ENCODE measurements at regions not wholly inside any gene's neighbourhood (a gene's known extent, or its start where the extent isn't known, plus 50 kb on each side); places are given as distances from the start of the nearest gene placed in this dataset.

DNA sequence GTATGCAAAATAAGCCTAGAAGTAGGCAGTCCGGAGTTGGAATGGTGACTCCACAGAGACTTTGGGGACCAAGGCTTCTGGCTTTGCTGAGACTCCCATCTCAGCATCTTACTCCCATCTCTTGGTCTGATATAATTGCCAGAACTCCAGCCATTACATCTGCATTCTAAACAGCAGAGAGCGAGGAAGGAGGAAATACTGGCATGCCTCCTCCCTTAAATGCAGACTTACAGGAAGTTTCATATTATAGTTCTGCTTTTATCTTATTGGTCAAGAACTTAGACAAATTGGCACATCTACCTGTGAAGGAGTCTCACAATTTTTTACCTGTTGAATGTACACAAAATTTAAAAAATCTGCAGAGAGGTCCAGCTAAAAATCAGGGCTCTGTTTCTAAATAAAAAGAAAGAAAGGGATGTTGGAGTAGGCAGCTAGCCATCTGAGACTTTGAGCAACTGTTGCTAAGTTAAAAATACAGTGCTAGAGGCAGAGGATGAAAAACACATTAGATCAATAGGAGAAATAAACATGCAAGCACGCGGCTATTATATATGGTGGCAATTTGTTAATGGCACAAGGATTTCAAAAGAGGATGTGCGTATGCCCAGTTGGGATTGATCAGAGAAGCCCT is 209.9 kb upstream of the HMGA2 start:
- Mint-ChIP-seq H3K9me3 (peaks cover 9% of the 10 kb centered on the region), H3K4me3 (no peak overlapping the region), H3K27me3 (peaks cover 5% of the 10 kb centered on the region), H3K4me1 (no peaks in the 10 kb centered on the region), H3K27ac (no peak overlapping the region), H3K36me3 (peaks cover 3% of the 10 kb centered on the region)
- ATAC-seq (ENCODE audit: low read depth), result no peak
- no peak for DNase-seq (ENCODE audit: low spot score in 2 of 2)

DNA sequence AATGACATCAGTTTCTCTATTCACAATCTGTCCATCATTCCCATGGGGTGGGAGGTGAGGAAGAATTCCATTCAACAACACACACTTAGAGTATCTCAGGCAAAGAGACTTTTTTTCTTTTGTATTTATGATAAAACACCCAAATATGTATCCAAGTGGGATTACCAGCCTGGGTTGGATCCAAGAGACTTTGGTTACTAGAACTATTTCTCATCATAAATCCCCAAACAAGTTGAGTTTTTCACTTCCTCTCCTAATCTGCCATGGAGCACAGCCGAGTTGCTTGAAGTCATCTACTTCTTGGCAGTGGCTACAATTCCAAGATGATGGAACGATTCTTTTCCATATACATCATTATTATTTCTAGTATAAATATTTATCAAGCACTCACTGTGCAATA is 209.2 kb upstream of the HMGA2 start:
- ATAC-seq (ENCODE audit: low read depth) (no peak), DNase-seq (ENCODE audit: low spot score in 2 of 2) (no peak)
- peaks cover 3% of the 10 kb centered on the region for H3K36me3 Mint-ChIP-seq
- no peak overlapping the region for H3K4me3 Mint-ChIP-seq
- H3K9me3 Mint-ChIP-seq, result peaks cover 9% of the 10 kb centered on the region
- H3K4me1 Mint-ChIP-seq, result no peaks in the 10 kb centered on the region
- H3K27ac Mint-ChIP-seq, result no peak overlapping the region
- H3K27me3 Mint-ChIP-seq, result peaks cover 5% of the 10 kb centered on the region

DNA sequence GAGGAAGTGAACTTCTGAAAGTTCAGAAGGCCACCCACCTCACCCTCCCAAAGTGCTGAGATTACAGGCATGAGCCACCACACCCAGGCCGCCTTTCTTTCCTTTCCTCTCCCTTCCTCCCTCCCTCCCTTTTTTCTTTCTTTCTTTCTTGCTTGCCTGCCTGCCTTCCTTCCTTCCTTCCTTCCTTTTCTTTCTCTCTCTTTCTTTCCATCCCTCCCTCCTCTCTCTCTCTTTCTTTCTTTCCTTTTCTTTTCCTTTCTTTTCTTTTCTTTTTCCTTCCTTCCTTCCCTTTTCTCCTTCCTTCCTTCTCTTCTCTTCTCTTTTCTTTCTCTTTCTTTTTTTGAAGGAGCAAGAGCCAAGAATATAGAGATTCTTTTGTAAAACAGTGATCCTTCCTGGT is 208.3 kb upstream of the HMGA2 start:
- H3K27ac Mint-ChIP-seq, result no peak overlapping the region
- H3K27me3 Mint-ChIP-seq, result peaks cover 5% of the 10 kb centered on the region
- ATAC-seq (ENCODE audit: low read depth) (no peak), DNase-seq (ENCODE audit: low spot score in 2 of 2) (no peak)
- peaks cover 3% of the 10 kb centered on the region for H3K36me3 Mint-ChIP-seq
- no peak overlapping the region for H3K4me3 Mint-ChIP-seq
- no peaks in the 10 kb centered on the region for H3K4me1 Mint-ChIP-seq
- H3K9me3 Mint-ChIP-seq, result peaks cover 9% of the 10 kb centered on the region

DNA sequence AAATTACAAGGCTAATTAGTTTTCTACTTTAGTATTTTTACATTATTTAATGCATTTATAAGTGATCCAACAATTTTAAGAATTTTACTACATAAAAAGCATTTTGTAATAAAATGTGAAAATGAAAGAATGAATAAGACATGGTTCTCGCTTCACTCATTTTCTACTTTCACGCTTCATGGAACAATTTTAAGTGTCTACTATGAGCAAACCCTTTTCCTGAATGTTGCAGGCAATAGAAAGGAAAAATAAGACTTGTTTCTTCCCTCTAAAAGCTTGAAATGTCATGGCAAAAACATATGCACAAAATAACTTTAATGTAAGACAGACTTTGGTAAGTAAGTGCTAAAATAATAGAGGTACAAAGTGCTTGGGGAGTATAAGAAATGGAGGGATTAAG is 205.7 kb upstream of the HMGA2 start:
- Mint-ChIP-seq H3K4me3 (no peak overlapping the region), H3K27me3 (peaks cover 6% of the 10 kb centered on the region), H3K36me3 (peaks cover 3% of the 10 kb centered on the region), H3K27ac (no peak overlapping the region), H3K4me1 (no peaks in the 10 kb centered on the region), H3K9me3 (peaks cover 6% of the 10 kb centered on the region)
- no peak for DNase-seq (ENCODE audit: low spot score in 2 of 2)
- ATAC-seq (ENCODE audit: low read depth), result no peak

DNA sequence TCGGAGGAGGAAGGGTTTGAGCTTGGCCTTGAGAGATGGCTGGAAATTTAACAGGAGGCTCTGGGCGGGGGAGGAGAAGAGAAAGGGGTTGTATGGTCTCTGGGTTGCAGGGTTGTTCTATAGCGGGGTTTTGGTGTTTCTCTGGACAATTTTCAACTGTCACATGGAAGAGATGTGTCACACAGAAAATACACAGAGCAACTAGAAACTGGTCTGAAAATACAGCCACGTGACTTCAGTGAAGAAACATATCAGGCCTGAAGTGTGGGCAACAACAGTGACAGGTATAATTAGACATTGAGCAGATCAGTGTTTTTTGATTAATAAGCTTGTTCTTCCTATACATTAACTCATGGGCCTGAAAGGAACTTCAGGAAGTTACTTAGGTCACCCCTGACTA is 205.3 kb upstream of the HMGA2 start:
- Mint-ChIP-seq H3K4me1 (no peaks in the 10 kb centered on the region), H3K27me3 (peaks cover 6% of the 10 kb centered on the region), H3K9me3 (peaks cover 6% of the 10 kb centered on the region), H3K4me3 (no peak overlapping the region), H3K36me3 (peaks cover 3% of the 10 kb centered on the region), H3K27ac (no peak overlapping the region)
- DNase-seq (ENCODE audit: low spot score in 2 of 2) (no peak), ATAC-seq (ENCODE audit: low read depth) (no peak)

DNA sequence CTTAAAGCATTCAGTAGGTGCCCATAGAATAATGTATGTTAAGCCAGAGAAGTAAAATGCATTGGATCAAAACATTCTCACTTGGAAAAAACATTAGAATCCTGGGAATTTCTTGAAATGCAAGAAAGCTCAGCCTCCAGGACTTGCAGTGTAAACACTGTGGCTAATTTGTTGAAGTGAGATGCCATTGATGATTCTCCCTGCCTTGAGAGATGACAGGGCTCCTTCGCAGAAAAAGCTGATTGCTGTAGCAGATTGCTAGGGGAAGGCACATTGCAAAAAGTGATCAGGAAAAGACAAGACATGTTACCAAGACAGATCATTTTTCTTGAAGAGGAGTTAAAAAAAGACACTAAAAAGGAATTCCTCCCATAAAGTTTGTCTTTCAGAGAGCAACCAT is 204.2 kb upstream of the HMGA2 start:
- Mint-ChIP-seq H3K27me3 (peaks cover 2% of the 10 kb centered on the region), H3K27ac (no peak overlapping the region), H3K4me3 (no peak overlapping the region), H3K9me3 (peaks cover 3% of the 10 kb centered on the region), H3K4me1 (no peaks in the 10 kb centered on the region), H3K36me3 (peaks cover 3% of the 10 kb centered on the region)
- DNase-seq (ENCODE audit: low spot score in 2 of 2), result no peak
- no peak for ATAC-seq (ENCODE audit: low read depth)

DNA sequence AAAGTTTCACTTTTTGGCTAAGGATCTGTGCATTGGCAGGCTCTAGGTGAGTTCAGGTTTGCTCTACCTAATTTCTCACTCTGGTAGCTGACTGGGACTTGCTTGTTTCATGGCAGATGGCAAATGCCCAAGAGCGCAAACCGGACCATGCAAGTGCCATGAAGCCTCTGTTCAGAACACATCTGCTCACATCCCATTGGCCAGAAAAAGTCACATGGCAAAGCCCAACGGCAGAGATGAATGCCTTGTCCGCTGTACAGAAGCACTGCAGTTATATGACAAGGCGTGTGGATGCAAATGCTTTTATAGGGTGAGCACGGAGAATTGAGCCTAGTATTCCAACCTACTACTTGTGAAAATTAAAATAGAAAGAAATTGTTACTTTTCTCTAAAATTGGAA is 202.2 kb upstream of the HMGA2 start:
- peaks cover 2% of the 10 kb centered on the region for H3K27me3 Mint-ChIP-seq
- ATAC-seq (ENCODE audit: low read depth) (no peak), DNase-seq (ENCODE audit: low spot score in 2 of 2) (no peak)
- H3K27ac Mint-ChIP-seq, result no peak overlapping the region
- H3K36me3 Mint-ChIP-seq, result no peaks in the 10 kb centered on the region
- H3K4me1 Mint-ChIP-seq, result no peaks in the 10 kb centered on the region
- no peak overlapping the region for H3K4me3 Mint-ChIP-seq
- H3K9me3 Mint-ChIP-seq, result peaks cover 3% of the 10 kb centered on the region

DNA sequence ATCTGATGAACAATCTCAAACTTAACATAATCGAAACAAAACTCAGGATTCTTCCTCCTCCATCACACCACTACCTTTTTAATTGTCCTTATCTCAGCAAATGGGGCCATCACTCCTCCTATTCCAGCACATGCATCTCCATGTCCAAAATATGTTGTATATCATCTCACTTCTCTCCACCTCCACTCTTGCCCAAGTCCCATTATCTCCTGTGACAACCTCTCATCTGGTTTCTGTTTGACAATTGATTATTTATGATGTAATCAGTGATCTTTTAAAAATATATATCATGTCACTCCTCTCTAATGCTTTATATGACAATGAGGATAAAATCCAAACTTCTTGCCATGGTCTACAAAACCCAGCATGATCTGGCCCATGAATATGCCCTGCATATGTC is 200.8 kb upstream of the HMGA2 start:
- Mint-ChIP-seq H3K27ac (no peak overlapping the region), H3K4me1 (no peaks in the 10 kb centered on the region), H3K36me3 (no peaks in the 10 kb centered on the region), H3K4me3 (no peak overlapping the region), H3K27me3 (peaks cover 2% of the 10 kb centered on the region), H3K9me3 (peaks cover 3% of the 10 kb centered on the region)
- ATAC-seq (ENCODE audit: low read depth) (no peak), DNase-seq (ENCODE audit: low spot score in 2 of 2) (no peak)

DNA sequence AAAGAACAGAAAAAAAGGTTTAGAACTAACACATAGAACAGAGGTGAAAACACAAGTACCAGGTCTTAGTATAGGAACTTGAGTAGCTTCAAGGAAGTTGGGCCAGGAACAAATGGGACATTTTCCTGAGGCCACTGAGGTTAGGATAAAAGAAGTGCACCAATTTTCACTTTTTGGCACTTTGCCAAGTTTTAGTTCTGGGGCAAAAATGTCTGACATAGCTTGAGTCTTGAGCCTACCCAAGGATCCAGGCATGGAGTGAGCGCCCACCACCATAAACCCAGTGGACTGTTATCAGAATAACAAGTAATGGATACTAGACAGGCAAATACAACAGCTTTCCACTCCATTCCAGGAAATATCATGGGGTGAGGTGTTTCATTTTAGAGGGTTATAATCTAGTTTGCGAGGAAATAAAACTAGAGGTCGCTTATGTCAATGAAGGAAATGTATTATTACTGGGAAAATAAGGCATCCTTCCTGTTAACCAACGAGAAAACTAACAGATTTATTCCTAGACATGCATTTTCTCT is 199.7 kb upstream of the HMGA2 start:
- Mint-ChIP-seq H3K4me1 (no peaks in the 10 kb centered on the region), H3K4me3 (no peak overlapping the region), H3K27me3 (peaks cover 2% of the 10 kb centered on the region), H3K9me3 (peaks cover 3% of the 10 kb centered on the region), H3K27ac (no peak overlapping the region), H3K36me3 (no peaks in the 10 kb centered on the region)
- ATAC-seq (ENCODE audit: low read depth), result no peak
- DNase-seq (ENCODE audit: low spot score in 2 of 2), result no peak

DNA sequence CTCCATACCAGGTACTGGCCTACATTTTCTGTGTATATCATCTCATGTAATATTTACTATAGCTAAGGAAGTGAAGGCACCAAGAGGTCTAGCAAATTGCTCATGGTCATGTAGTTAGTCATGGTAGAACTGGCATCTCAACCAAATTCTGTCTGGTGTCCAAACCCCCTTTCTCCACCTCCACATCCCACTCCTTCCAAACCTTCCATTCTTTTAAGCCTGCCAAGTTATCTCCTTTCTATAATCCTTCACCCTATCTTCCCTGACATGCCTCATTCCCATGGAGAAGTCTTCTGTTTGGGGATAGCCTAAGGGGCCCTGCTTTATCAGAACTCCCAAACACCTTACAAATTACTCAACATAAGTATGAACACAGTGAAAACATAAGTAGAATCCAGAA is 196.2 kb upstream of the HMGA2 start:
- Mint-ChIP-seq H3K36me3 (no peaks in the 10 kb centered on the region), H3K9me3 (peaks cover 4% of the 10 kb centered on the region), H3K27me3 (peaks cover 4% of the 10 kb centered on the region), H3K4me3 (no peak overlapping the region), H3K27ac (no peak overlapping the region), H3K4me1 (no peaks in the 10 kb centered on the region)
- no peak for ATAC-seq (ENCODE audit: low read depth)
- DNase-seq (ENCODE audit: low spot score in 2 of 2), result no peak

DNA sequence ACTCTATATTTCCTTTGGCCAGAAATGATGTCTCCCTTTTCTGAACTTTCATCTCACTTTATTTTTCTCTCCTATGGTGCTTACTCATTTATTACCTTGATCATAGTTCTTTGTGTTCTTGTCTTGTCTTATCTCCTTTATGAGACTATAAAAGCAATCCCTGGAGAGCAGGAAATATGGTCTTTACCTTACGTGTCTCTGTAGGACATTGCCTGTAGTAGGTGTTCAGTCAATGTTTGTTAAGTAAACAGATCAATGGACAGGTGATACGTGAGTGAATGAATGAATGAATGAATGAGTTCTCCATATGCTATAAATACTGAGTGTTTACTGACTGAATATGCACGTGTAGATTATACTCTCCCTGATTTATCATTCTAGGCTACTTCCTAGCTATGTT is 193.7 kb upstream of the HMGA2 start:
- Mint-ChIP-seq H3K27me3 (peaks cover 2% of the 10 kb centered on the region), H3K4me3 (no peak overlapping the region), H3K9me3 (peaks cover 5% of the 10 kb centered on the region), H3K27ac (no peak overlapping the region), H3K4me1 (no peaks in the 10 kb centered on the region), H3K36me3 (no peaks in the 10 kb centered on the region)
- ATAC-seq (ENCODE audit: low read depth) (no peak), DNase-seq (ENCODE audit: low spot score in 2 of 2) (no peak)

DNA sequence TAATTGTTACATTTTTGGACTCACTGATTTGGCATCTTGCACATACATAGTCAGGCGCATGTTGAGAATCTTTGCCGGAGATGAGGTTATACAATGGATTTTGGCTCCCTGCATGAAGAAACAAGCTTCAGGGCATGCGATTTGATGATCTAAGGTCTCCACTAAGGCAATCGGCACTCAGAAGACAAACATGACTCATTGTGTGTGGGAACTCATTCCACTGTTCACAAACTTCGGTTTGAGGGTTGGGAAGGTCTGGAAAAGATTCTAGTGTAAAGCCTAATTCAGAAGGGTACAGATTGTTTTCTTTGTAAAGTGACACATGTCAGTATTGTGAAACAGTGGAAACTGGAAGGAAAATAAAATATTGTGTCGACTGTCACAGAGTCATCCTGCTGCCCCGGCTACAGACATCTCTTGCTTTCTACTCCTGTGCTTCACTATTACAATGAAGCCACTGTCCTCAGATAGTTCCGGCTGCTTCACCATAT is 192.6 kb upstream of the HMGA2 start:
- Mint-ChIP-seq H3K27ac (no peak overlapping the region), H3K4me3 (no peak overlapping the region), H3K36me3 (no peaks in the 10 kb centered on the region), H3K27me3 (peaks cover 2% of the 10 kb centered on the region), H3K4me1 (no peaks in the 10 kb centered on the region), H3K9me3 (peaks cover 5% of the 10 kb centered on the region)
- ATAC-seq (ENCODE audit: low read depth) (no peak), DNase-seq (ENCODE audit: low spot score in 2 of 2) (no peak)

DNA sequence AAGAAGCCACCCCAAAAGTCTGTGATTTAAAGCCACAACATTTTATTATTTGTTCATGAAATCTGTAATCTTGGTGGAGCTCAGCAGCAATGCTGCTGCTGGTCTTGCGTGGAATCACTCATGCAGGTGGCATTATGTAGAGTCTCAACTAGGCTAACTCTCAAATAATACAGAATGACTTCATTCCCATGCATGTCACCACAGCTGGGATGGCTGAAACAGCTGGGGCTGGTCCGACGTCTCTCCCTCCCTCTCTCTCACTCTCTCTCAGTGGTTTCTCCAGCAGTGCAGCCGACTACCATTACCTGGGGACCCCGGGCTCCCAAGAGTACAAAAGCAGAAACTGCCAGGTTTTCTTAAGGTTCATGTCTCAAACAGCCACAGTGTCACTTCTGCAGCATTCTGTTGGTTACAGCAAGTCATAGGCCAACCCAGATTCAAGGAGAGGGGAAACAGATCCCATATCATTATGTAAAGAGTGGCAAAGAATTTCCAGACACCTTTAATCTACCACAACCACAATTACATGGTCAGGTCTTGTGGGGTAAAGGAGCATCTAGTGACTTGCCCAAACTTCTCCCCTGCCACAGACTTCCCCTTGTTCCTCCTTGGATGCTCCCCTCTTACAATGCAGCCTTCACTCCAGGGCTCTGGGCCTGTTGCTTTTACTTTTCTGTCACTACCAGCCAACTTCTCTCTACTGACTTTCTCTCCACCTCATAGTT is 192.0 kb upstream of the HMGA2 start:
- no peak for DNase-seq (ENCODE audit: low spot score in 2 of 2)
- Mint-ChIP-seq H3K4me1 (no peaks in the 10 kb centered on the region), H3K27ac (no peak overlapping the region), H3K36me3 (no peaks in the 10 kb centered on the region), H3K9me3 (peaks cover 5% of the 10 kb centered on the region), H3K27me3 (peaks cover 2% of the 10 kb centered on the region), H3K4me3 (no peak overlapping the region)
- no peak for ATAC-seq (ENCODE audit: low read depth)

DNA sequence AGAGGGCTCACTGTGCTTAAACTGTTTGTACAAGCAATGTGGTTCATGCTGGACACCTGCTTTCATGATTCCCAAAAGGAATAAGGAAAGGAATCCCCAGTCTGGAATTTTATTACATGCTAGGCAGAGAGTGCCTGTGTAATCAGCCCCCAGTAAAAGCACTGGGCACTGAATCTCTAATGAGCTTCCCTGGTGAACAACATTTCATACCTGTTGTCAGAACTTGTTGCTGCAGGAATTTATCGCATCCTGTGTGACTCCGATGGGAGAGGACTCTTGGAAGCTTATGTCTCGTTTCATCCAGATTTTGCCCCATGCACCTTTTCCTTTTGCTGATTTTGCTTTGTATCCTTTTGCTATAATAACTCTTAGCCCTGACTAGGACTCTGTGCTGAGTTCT is 190.2 kb upstream of the HMGA2 start:
- no peak for DNase-seq (ENCODE audit: low spot score in 2 of 2)
- H3K27ac Mint-ChIP-seq, result no peak overlapping the region
- no peaks in the 10 kb centered on the region for H3K36me3 Mint-ChIP-seq
- H3K9me3 Mint-ChIP-seq, result peaks cover 5% of the 10 kb centered on the region
- no peak for ATAC-seq (ENCODE audit: low read depth)
- peaks cover 2% of the 10 kb centered on the region for H3K27me3 Mint-ChIP-seq
- no peaks in the 10 kb centered on the region for H3K4me1 Mint-ChIP-seq
- no peak overlapping the region for H3K4me3 Mint-ChIP-seq

Measured in memory B cell (primary cell).